Fibroblast of skin of abdomen (primary cell): ENCODE measurements at regions not wholly inside any gene's neighbourhood (a gene's known extent, or its start where the extent isn't known, plus 50 kb on each side); places are given as distances from the start of the nearest gene placed in this dataset.
"Not testable (repeated sequence)": the region's sequence is repeated elsewhere in the genome, so short reads cannot be mapped to it uniquely, and the experiment has no call there.

Experiments
- DNase-seq: peaks from one replicate; pipeline ENCODE4 v3.0.0-alpha.2; 2013

- no peak for DNase-seq
Measured at GRCh38 chr2:201568217-201568820, 75.0 kb downstream of the TMEM237 start.

- DNase-seq: no peak
Measured at GRCh38 chr2:201559067-201559710, 84.1 kb downstream of the TMEM237 start.

- DNase-seq: no peak
Measured at GRCh38 chr2:201558665-201559064, 84.6 kb downstream of the TMEM237 start.

DNA sequence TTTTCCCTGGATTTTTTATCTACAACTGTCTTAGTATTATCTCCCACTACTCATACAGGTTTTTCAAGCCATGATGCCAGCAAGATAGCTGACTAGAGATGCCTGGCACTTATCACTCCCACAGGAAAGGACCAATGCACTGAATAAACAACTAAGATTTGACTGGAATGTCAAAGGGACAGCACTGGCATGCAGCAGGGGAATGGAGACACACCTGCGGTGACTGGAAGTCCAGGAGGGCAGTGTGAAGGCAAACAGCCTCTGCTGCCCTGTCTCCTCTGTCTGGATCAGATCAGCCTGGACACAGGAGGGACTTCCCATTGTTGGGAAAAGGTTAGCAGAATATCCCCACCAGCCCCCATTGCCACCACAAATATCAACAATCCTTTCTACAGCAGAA lies 85.1 kb downstream of the TMEM237 start:
- DNase-seq: no peak

DNA sequence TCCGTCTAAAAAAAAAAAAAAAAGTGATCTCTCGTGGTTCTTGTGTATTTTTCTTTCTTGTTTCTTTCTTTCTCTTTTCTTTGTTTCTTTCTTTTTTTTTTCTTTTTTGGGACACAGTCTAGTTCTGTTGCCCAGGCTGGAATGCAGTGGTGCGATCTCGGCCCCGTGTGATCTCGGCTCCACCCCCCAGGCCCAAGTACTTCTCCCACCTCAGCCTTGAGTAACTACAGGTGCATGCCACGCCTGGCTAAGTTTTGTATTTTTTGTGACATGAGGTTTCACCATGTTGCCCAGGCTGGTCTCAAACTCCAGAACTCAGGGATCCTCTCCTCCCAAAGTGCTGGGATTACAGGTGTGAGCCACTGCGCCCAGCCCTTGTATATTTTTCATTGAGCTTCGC lies 91.4 kb downstream of the TMEM237 start:
- no peak for DNase-seq

DNA sequence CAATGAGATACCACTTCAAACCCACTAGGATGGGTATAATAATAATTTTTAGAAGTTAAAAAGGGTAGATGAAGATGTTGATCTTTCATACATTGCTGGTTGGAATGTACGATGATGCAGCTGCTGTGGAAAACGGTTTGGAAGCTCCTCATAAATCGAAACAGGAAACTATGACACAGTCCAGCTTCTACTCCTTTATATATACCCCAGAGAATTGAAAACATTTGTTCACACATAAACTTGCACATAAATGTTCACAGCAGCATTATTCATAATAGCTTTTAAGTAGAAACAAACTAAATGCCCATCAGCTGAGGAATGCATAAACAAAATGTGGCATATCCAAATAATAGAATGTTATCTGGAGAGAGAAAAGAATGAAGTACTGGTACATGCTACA lies 95.0 kb downstream of the STRADB start:
- DNase-seq: peak; percentile 63

GRCh38 chr2:201542291-201542690 lies 90.8 kb downstream of the STRADB start:
- DNase-seq: no peak

DNA sequence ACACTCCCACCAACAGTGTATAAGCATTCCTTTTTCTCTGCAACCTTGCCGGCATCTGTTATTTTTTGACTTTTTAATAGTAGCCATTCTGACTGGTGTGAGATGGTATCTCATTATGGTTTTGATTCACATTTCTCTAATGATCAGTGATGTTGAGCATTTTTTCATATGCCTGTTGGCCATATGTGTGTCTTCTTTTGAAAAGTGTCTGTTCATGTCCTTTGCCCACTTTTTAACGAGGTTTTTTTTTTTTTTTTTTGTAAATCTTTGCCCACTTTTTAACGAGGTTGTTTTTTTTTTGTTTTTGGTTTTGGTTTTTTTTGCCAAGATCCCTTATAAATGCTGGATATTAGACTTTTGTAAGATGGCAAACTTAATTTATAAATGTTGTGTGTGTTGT lies 87.7 kb downstream of the STRADB start:
- DNase-seq: not testable (repeated sequence)

GRCh38 chr2:201538025-201538424 lies 86.5 kb downstream of the STRADB start:
- no peak for DNase-seq

GRCh38 chr2:201536754-201537153 lies 85.2 kb downstream of the STRADB start:
- DNase-seq: no peak

DNA sequence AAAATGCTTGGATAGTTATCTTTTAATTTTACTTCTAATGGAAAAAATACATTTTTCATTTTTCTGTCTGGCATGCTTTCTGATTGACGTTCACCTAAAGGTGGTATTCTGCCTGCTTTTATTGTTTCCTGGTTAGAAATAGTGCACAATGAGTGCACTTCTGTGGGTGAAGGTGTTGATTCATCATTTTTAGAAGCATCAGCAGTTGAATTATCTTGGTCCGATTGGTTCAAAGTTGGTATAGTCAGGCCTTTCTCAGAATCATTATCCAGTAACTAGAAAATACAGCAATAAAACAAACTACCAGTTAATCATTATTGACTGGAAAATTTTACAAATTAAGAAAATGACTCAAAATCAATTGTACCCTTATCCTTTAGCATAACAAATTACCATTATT lies 84.5 kb downstream of the STRADB start:
- no peak for DNase-seq

DNA sequence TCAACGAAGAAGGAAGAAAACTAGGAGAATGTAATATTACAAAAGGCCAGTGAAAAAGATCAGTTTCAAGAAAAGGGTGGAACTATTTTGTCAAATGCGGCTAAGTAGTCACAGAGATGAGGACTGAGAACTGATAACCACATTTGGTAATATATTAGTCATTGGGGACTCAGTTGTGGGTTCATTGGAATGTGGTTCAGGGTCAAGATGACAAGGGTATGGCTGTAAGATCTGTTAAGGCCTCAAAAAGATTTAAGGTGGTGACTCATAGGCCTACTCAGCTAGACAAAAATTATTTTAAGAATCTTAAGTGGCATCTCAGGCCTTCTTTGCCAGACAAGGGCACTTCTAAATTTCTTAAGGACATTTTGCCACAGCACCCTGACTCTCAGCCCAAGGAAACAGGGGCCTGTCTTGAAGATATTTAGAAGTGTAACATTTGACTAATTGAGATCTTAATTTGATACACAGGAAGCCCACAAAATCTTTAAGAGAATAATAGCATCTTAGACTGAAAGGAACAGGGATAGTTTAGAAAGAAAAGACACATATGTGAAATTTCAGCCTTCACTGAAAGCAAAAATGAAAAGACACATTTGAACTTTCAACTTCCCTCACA lies 81.3 kb downstream of the STRADB start:
- peak; percentile 93 for DNase-seq
